Limb (tissue), 2 donors: ENCODE measurements at regions not wholly inside any gene's neighbourhood (a gene's known extent, or its start where the extent isn't known, plus 50 kb on each side); places are given as distances from the start of the nearest gene placed in this dataset.
"Not testable (repeated sequence)": the region's sequence is repeated elsewhere in the genome, so short reads cannot be mapped to it uniquely, and the experiment has no call there.

Experiments used
- DNase-seq, 2 donors: peaks; one replicate each; pipeline ENCODE4 v3.0.0-alpha.2; 2016; ENCODE audit errors: extremely low spot score in 2 of 2

DNA sequence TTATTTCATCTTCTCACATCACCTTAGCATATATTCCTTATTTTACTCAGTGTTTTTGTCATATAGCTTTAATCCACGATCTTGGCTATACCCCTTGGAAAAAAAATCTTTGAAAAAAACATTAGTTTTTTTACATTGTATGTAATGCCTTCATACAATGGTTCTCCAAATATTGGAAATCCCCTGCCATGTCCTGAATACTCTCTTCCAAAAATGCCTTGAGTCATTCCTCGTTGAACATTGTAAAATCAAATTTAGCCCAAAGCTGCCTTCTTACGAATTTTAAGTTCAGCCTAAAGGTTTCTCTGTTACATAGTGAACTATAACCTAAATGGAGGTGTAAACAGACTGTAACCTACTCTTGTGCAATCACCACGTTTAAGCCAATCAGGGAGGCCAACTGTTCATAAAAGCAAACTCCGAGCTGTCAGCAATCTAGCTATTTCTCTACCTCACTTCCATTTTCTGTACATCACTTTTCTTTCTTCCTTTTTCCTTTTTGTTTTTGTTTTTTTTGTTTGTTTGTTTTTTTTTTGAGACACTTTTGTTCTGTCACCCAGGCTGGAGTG, 140.1 kb downstream of the ANXA2 start:
- DNase-seq, result no peak

DNA sequence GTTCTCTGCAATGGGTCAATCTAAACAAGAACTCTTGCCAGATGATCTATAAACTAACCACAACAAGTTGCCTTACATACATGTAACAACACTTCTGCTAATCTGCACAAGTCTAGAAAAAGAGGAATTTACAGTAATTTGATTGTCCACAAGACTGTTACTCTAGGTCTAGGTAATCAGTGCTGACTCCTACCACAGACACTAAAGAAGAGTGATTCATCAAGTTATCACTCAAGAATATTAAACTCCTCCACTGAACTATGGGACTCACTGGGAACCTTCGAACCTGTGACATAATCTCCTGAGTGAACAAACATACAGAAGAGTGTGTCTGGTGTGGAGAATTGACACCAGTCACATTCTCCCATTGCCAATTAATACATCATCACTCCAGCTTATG, 138.3 kb downstream of the ANXA2 start:
- no peak for DNase-seq

GRCh38 chr15:60264088-60264487, 133.7 kb downstream of the ANXA2 start:
- DNase-seq, result no peak

GRCh38 chr15:60264566-60264965, 133.2 kb downstream of the ANXA2 start:
- no peak for DNase-seq

GRCh38 chr15:60265057-60265456, 132.7 kb downstream of the ANXA2 start:
- no peak for DNase-seq

- no peak for DNase-seq
Measured at GRCh38 chr15:60272623-60273022, 125.2 kb downstream of the ANXA2 start.

GRCh38 chr15:60275624-60276023, 122.2 kb downstream of the ANXA2 start:
- DNase-seq, result no peak

GRCh38 chr15:60278879-60279278, 118.9 kb downstream of the ANXA2 start:
- DNase-seq, result no peak

- no peak for DNase-seq
Measured at GRCh38 chr15:60280259-60280658, 117.5 kb downstream of the ANXA2 start.

- no peak for DNase-seq
Measured at GRCh38 chr15:60283936-60284335, 113.8 kb downstream of the ANXA2 start.

GRCh38 chr15:60295901-60296300, 101.9 kb downstream of the ANXA2 start:
- DNase-seq, result not testable (repeated sequence)

GRCh38 chr15:60297047-60297446, 100.7 kb downstream of the ANXA2 start:
- no peak for DNase-seq
